Breast epithelium (tissue), 3 donors: ENCODE measurements at regions not wholly inside any gene's neighbourhood (a gene's known extent, or its start where the extent isn't known, plus 50 kb on each side); places are given as distances from the start of the nearest gene placed in this dataset.

Source experiments
- CTCF ChIP-seq, 3 donors: fragments of 450-650 bp; IDR thresholded peaks; one replicate each; pipeline ENCODE4 v1.5.1; 2016 to 2017; ENCODE audit warnings: antibody characterized with exemption in 3 of 3, mild to moderate bottlenecking in 3 of 3, moderate library complexity in 3 of 3
- POLR2A ChIP-seq: fragments of 450-650 bp; IDR thresholded peaks from one replicate; pipeline ENCODE4 v1.6.1; 2016; ENCODE audit warnings: antibody characterized with exemption, mild to moderate bottlenecking, moderate library complexity
- POLR2AphosphoS5 ChIP-seq, 3 donors: sonication (generic); formaldehyde crosslinking; IDR thresholded peaks; one replicate each; pipeline ENCODE4 v1.6.1; 2017; ENCODE audit warnings: antibody characterized with exemption in 3 of 3

GRCh38 chr3:146702237-146702636, 97.1 kb upstream of the PLSCR5 start:
- no peak for TF ChIP-seq CTCF (IDR thresholded peaks at IDR 0.05)
- no peak for TF ChIP-seq POLR2A
- TF ChIP-seq POLR2AphosphoS5 (IDR thresholded peaks at IDR 0.05): no peak
